ENCODE measurements at regions not wholly inside any gene's neighbourhood (a gene's known extent, or its start where the extent isn't known, plus 50 kb on each side); places are given as distances from the start of the nearest gene placed in this dataset.

- Histone ChIP-seq H3K27ac (no peak overlapping the region), H3K27me3 (ENCODE audit: low read depth) (no peaks in the 10 kb centered on the region), H3K4me3 (no peak overlapping the region), H3K9me3 (no peaks in the 10 kb centered on the region), H3K36me3 (no peaks in the 10 kb centered on the region), H3K4me1 (no peaks in the 10 kb centered on the region)
- DNase-seq (no peak), ATAC-seq (no peak)
- TF ChIP-seq, protein P1, sequence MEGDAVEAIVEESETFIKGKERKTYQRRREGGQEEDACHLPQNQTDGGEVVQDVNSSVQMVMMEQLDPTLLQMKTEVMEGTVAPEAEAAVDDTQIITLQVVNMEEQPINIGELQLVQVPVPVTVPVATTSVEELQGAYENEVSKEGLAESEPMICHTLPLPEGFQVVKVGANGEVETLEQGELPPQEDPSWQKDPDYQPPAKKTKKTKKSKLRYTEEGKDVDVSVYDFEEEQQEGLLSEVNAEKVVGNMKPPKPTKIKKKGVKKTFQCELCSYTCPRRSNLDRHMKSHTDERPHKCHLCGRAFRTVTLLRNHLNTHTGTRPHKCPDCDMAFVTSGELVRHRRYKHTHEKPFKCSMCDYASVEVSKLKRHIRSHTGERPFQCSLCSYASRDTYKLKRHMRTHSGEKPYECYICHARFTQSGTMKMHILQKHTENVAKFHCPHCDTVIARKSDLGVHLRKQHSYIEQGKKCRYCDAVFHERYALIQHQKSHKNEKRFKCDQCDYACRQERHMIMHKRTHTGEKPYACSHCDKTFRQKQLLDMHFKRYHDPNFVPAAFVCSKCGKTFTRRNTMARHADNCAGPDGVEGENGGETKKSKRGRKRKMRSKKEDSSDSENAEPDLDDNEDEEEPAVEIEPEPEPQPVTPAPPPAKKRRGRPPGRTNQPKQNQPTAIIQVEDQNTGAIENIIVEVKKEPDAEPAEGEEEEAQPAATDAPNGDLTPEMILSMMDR (IDR thresholded peaks at IDR 0.05) = no peak
- intact Hi-C loops (cut with DNase I) = no loop called here
Measured at GRCh38 chr12:90020881-90021280, 312.2 kb upstream of the ATP2B1 start.

- Histone ChIP-seq H3K4me1 (no peaks in the 10 kb centered on the region), H3K27ac (no peak overlapping the region), H3K27me3 (ENCODE audit: low read depth) (no peaks in the 10 kb centered on the region), H3K9me3 (no peaks in the 10 kb centered on the region), H3K36me3 (no peaks in the 10 kb centered on the region), H3K4me3 (no peak overlapping the region)
- DNase-seq (no peak), ATAC-seq (no peak)
- intact Hi-C loops (cut with DNase I) = no loop called here
- TF ChIP-seq, protein P1 (IDR thresholded peaks at IDR 0.05) = no peak
Measured at GRCh38 chr12:90020436-90020835, 311.8 kb upstream of the ATP2B1 start.

DNA sequence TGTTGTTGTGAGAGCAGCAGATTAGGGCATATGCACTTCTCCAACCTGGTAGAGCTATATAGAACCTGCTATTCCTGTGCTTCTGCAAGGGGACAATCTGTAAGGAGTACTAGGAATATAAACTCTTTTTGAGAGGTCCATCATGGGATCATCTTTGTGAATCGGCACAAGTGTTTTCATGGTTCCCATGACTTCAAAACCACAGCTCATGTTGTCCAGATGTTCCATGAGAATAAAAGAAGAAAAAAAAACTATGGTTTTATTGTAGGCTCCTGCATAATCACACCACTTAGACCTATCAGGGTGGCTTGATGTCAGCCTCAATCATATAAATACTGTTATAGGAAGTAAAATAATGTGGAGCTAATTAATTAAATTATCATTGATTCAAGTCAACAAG, 311.4 kb upstream of the ATP2B1 start:
- Histone ChIP-seq H3K4me1 (no peaks in the 10 kb centered on the region), H3K27ac (no peak overlapping the region), H3K36me3 (no peaks in the 10 kb centered on the region), H3K27me3 (ENCODE audit: low read depth) (no peaks in the 10 kb centered on the region), H3K9me3 (no peaks in the 10 kb centered on the region), H3K4me3 (no peak overlapping the region)
- ATAC-seq (no peak), DNase-seq (no peak)
- intact Hi-C loops (cut with DNase I) = no loop called here
- TF ChIP-seq, protein P1 (IDR thresholded peaks at IDR 0.05) = no peak

- no peaks in the 10 kb centered on the region for H3K36me3 ChIP-seq
- no peak for DNase-seq
- no peaks in the 10 kb centered on the region for H3K4me1 ChIP-seq
- TF ChIP-seq, protein P1 (IDR thresholded peaks at IDR 0.05) = no peak
- H3K27me3 ChIP-seq (ENCODE audit: low read depth) = no peaks in the 10 kb centered on the region
- no peak overlapping the region for H3K27ac ChIP-seq
- no peaks in the 10 kb centered on the region for H3K9me3 ChIP-seq
- no peak overlapping the region for H3K4me3 ChIP-seq
- ATAC-seq = no peak
- intact Hi-C loops (cut with DNase I) = no loop called here
Measured at GRCh38 chr12:90017316-90017715, 308.7 kb upstream of the ATP2B1 start.

GRCh38 chr12:90015228-90015627, 306.6 kb upstream of the ATP2B1 start:
- no peak for DNase-seq
- intact Hi-C loops (cut with DNase I) = no loop called here
- Histone ChIP-seq H3K36me3 (no peaks in the 10 kb centered on the region), H3K4me3 (no peak overlapping the region), H3K27ac (no peak overlapping the region), H3K9me3 (no peaks in the 10 kb centered on the region), H3K4me1 (no peaks in the 10 kb centered on the region), H3K27me3 (ENCODE audit: low read depth) (no peaks in the 10 kb centered on the region)
- no peak for ATAC-seq
- TF ChIP-seq, protein P1 (IDR thresholded peaks at IDR 0.05) = no peak

GRCh38 chr12:90013409-90013808, 304.8 kb upstream of the ATP2B1 start:
- no peaks in the 10 kb centered on the region for H3K27me3 ChIP-seq (ENCODE audit: low read depth)
- TF ChIP-seq, protein P1 (IDR thresholded peaks at IDR 0.05) = no peak
- intact Hi-C loops (cut with DNase I) = no loop called here
- H3K9me3 ChIP-seq = no peaks in the 10 kb centered on the region
- H3K36me3 ChIP-seq = no peaks in the 10 kb centered on the region
- DNase-seq (no peak), ATAC-seq (peak in 1 of 2 donors; percentile 27)
- no peaks in the 10 kb centered on the region for H3K4me1 ChIP-seq
- no peak overlapping the region for H3K27ac ChIP-seq
- no peak overlapping the region for H3K4me3 ChIP-seq
